Activated naive CD4-positive, alpha-beta T cell treated with anti-CD3 and anti-CD28 coated beads, Interleukin-2, amount 10 ng/mL, durations not matched to agents 7 days and 5 days (primary cell): ENCODE measurements at regions not wholly inside any gene's neighbourhood (a gene's known extent, or its start where the extent isn't known, plus 50 kb on each side); places are given as distances from the start of the nearest gene placed in this dataset.

Experiments
- CTCF ChIA-PET: fragments of 350-600 bp; sonication (Branson Sonifier 250); formaldehyde crosslinking; loops from one replicate; lab custom pipeline; 2021; ENCODE audit warnings: antibody characterized with exemption; lab: Charles Lee
- DNase-seq: peaks from one replicate; pipeline ENCODE4 v3.0.0-alpha.2; 2020
- H3K27ac Mint-ChIP-seq: one replicate; pipeline ENCODE4 v1.8.0; 2021; ENCODE audit warnings: mild to moderate bottlenecking, moderate library complexity, mixed read lengths
- H3K27me3 Mint-ChIP-seq: one replicate; pipeline ENCODE4 v1.8.0; 2021; ENCODE audit warnings: mild to moderate bottlenecking, mixed read lengths
- H3K36me3 Mint-ChIP-seq: one replicate; pipeline ENCODE4 v1.8.0; 2021; ENCODE audit warnings: mixed read lengths
- H3K4me1 Mint-ChIP-seq: one replicate; pipeline ENCODE4 v1.8.0; 2021; ENCODE audit warnings: mixed read lengths
- H3K4me3 Mint-ChIP-seq: one replicate; pipeline ENCODE4 v1.8.0; 2021; ENCODE audit warnings: mild to moderate bottlenecking, moderate library complexity, mixed read lengths
- H3K9me3 Mint-ChIP-seq: one replicate; pipeline ENCODE4 v1.8.0; 2021; ENCODE audit warnings: mixed read lengths

- H3K27me3 Mint-ChIP-seq = no peaks in the 10 kb centered on the region
- no peak overlapping the region for H3K27ac Mint-ChIP-seq
- CTCF ChIA-PET = no interaction called here
- H3K4me3 Mint-ChIP-seq = no peak overlapping the region
- no peak for DNase-seq
- H3K36me3 Mint-ChIP-seq = no peaks in the 10 kb centered on the region
- H3K4me1 Mint-ChIP-seq = peaks cover 10% of the 10 kb centered on the region
- no peaks in the 10 kb centered on the region for H3K9me3 Mint-ChIP-seq
Observed at GRCh38 chr6:122008101-122008999, 391.1 kb upstream of the HSF2 start.

GRCh38 chr6:122009000-122009350, 390.5 kb upstream of the HSF2 start:
- CTCF ChIA-PET = no interaction called here
- Mint-ChIP-seq H3K27ac (no peak overlapping the region), H3K4me3 (no peak overlapping the region), H3K27me3 (no peaks in the 10 kb centered on the region), H3K36me3 (no peaks in the 10 kb centered on the region), H3K9me3 (no peaks in the 10 kb centered on the region), H3K4me1 (peaks cover 10% of the 10 kb centered on the region)
- DNase-seq = no peak

GRCh38 chr6:122012578-122012977, 386.9 kb upstream of the HSF2 start:
- Mint-ChIP-seq H3K4me1 (peaks cover 8% of the 10 kb centered on the region), H3K36me3 (no peaks in the 10 kb centered on the region), H3K9me3 (no peaks in the 10 kb centered on the region), H3K4me3 (no peak overlapping the region), H3K27me3 (no peaks in the 10 kb centered on the region), H3K27ac (no peak overlapping the region)
- CTCF ChIA-PET = no interaction called here
- no peak for DNase-seq

GRCh38 chr6:122014961-122015360, 384.5 kb upstream of the HSF2 start:
- Mint-ChIP-seq H3K27ac (no peak overlapping the region), H3K4me3 (no peak overlapping the region), H3K4me1 (no peaks in the 10 kb centered on the region), H3K27me3 (no peaks in the 10 kb centered on the region), H3K9me3 (no peaks in the 10 kb centered on the region), H3K36me3 (no peaks in the 10 kb centered on the region)
- CTCF ChIA-PET = no interaction called here
- DNase-seq = no peak

- no peaks in the 10 kb centered on the region for H3K27me3 Mint-ChIP-seq
- no peaks in the 10 kb centered on the region for H3K9me3 Mint-ChIP-seq
- H3K36me3 Mint-ChIP-seq = no peaks in the 10 kb centered on the region
- H3K4me1 Mint-ChIP-seq = peaks cover 5% of the 10 kb centered on the region
- CTCF ChIA-PET = no interaction called here
- no peak overlapping the region for H3K4me3 Mint-ChIP-seq
- DNase-seq = no peak
- no peak overlapping the region for H3K27ac Mint-ChIP-seq
Observed at GRCh38 chr6:122020588-122021264, 378.7 kb upstream of the HSF2 start.

- peaks cover 5% of the 10 kb centered on the region for H3K4me1 Mint-ChIP-seq
- CTCF ChIA-PET = no interaction called here
- no peak overlapping the region for H3K4me3 Mint-ChIP-seq
- no peaks in the 10 kb centered on the region for H3K9me3 Mint-ChIP-seq
- DNase-seq = no peak
- H3K27ac Mint-ChIP-seq = no peak overlapping the region
- no peaks in the 10 kb centered on the region for H3K27me3 Mint-ChIP-seq
- no peaks in the 10 kb centered on the region for H3K36me3 Mint-ChIP-seq
Observed at GRCh38 chr6:122025104-122025503, 374.3 kb upstream of the HSF2 start.

- DNase-seq = no peak
- no peaks in the 10 kb centered on the region for H3K36me3 Mint-ChIP-seq
- CTCF ChIA-PET = no interaction called here
- no peak overlapping the region for H3K4me3 Mint-ChIP-seq
- no peaks in the 10 kb centered on the region for H3K27me3 Mint-ChIP-seq
- no peak overlapping the region for H3K27ac Mint-ChIP-seq
- H3K9me3 Mint-ChIP-seq = no peaks in the 10 kb centered on the region
- H3K4me1 Mint-ChIP-seq = peaks cover 5% of the 10 kb centered on the region
Observed at GRCh38 chr6:122026582-122027369, 372.7 kb upstream of the HSF2 start.

- DNase-seq = no peak
- H3K27me3 Mint-ChIP-seq = peaks cover 5% of the 10 kb centered on the region
- CTCF ChIA-PET = no interaction called here
- peaks cover 7% of the 10 kb centered on the region for H3K4me1 Mint-ChIP-seq
- H3K4me3 Mint-ChIP-seq = no peak overlapping the region
- no peaks in the 10 kb centered on the region for H3K9me3 Mint-ChIP-seq
- no peak overlapping the region for H3K27ac Mint-ChIP-seq
- no peaks in the 10 kb centered on the region for H3K36me3 Mint-ChIP-seq
Observed at GRCh38 chr6:122028933-122029522, 370.4 kb upstream of the HSF2 start.

GRCh38 chr6:122033564-122034181, 365.8 kb upstream of the HSF2 start:
- DNase-seq = no peak
- H3K36me3 Mint-ChIP-seq = no peaks in the 10 kb centered on the region
- no peaks in the 10 kb centered on the region for H3K9me3 Mint-ChIP-seq
- H3K27ac Mint-ChIP-seq = no peak overlapping the region
- H3K4me1 Mint-ChIP-seq = peaks cover 2% of the 10 kb centered on the region
- H3K27me3 Mint-ChIP-seq = peaks cover 5% of the 10 kb centered on the region
- CTCF ChIA-PET = interaction anchor here (0.7 to 1.1 kb wide), 5 partner anchors 20 to 1461 kb away, joined by 3 to 6 read pairs (median 3); no protein-coding TSS in a partner anchor
- H3K4me3 Mint-ChIP-seq = no peak overlapping the region

GRCh38 chr6:122035173-122035572, 364.3 kb upstream of the HSF2 start:
- Mint-ChIP-seq H3K27ac (no peak overlapping the region), H3K4me1 (peaks cover 2% of the 10 kb centered on the region), H3K9me3 (no peaks in the 10 kb centered on the region), H3K4me3 (no peak overlapping the region), H3K27me3 (peaks cover 5% of the 10 kb centered on the region), H3K36me3 (no peaks in the 10 kb centered on the region)
- no peak for DNase-seq
- CTCF ChIA-PET = no interaction called here

- H3K36me3 Mint-ChIP-seq = no peaks in the 10 kb centered on the region
- no peak overlapping the region for H3K4me3 Mint-ChIP-seq
- DNase-seq = no peak
- H3K27ac Mint-ChIP-seq = no peak overlapping the region
- no peaks in the 10 kb centered on the region for H3K4me1 Mint-ChIP-seq
- no peaks in the 10 kb centered on the region for H3K9me3 Mint-ChIP-seq
- CTCF ChIA-PET = no interaction called here
- no peaks in the 10 kb centered on the region for H3K27me3 Mint-ChIP-seq
Observed at GRCh38 chr6:122040261-122040660, 359.2 kb upstream of the HSF2 start.

GRCh38 chr6:122042380-122042779, 357.1 kb upstream of the HSF2 start:
- no peak overlapping the region for H3K27ac Mint-ChIP-seq
- no peaks in the 10 kb centered on the region for H3K36me3 Mint-ChIP-seq
- CTCF ChIA-PET = no interaction called here
- no peaks in the 10 kb centered on the region for H3K9me3 Mint-ChIP-seq
- no peak overlapping the region for H3K4me3 Mint-ChIP-seq
- H3K27me3 Mint-ChIP-seq = peaks cover 3% of the 10 kb centered on the region
- H3K4me1 Mint-ChIP-seq = no peaks in the 10 kb centered on the region
- no peak for DNase-seq

GRCh38 chr6:122042960-122043735, 356.3 kb upstream of the HSF2 start:
- DNase-seq = no peak
- H3K9me3 Mint-ChIP-seq = no peaks in the 10 kb centered on the region
- H3K27ac Mint-ChIP-seq = no peak overlapping the region
- CTCF ChIA-PET = no interaction called here
- no peak overlapping the region for H3K4me3 Mint-ChIP-seq
- H3K27me3 Mint-ChIP-seq = peaks cover 3% of the 10 kb centered on the region
- no peaks in the 10 kb centered on the region for H3K4me1 Mint-ChIP-seq
- no peaks in the 10 kb centered on the region for H3K36me3 Mint-ChIP-seq
